ENCODE measurements at regions not wholly inside any gene's neighbourhood (a gene's known extent, or its start where the extent isn't known, plus 50 kb on each side); places are given as distances from the start of the nearest gene placed in this dataset.
"Not testable (repeated sequence)": the region's sequence is repeated elsewhere in the genome, so short reads cannot be mapped to it uniquely, and the experiment has no call there.

GRCh38 chr16:11420067-11420466, 74.8 kb downstream of the RMI2 start:
- in situ Hi-C loops (cut with MboI; ENCODE audit: low pct_unique_long_range_greater_than_20kb in 2 of 9, low sequenced_read_pairs in 9 of 9, unreplicated experiment in 9 of 9): loop anchor here in 4 of 9 experiments (25.0 kb wide), 4 partner anchors 217 to 642 kb away; no protein-coding TSS in a partner anchor
- H3K27ac ChIP-seq; H3K4me1 ChIP-seq (replicated peaks in 1 of 2); ATAC-seq (replicated peaks in 6 of 8); H3K4me3 ChIP-seq: not testable (repeated sequence)
- no CpG with 5 or more reads among the region's 4 CpGs for WGBS, 10 experiments

DNA sequence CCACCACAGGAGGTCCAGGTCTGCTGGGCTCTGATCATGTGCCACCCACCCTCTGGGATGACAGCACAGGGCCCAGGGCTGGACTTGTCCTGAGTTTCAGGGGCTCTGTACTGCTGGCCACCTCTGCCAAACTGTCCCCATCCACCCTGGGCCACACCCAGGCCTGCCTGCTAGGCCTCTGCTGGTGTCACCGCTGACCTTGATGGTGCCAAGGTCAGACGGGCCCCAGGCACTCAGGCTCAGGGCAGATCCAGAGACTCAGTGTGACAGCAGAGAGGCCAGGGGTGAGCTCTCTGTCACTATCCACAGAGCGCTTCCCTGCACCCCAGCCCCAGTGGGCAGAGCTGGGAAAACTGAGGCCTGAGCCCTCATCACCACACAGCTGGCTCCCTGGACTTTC, 75.6 kb downstream of the RMI2 start:
- WGBS, 10 experiments: 80% methylated on average over 1 of the region's 3 CpGs; no CpG with 5 or more reads in 9 of the 10 experiments
- H3K4me3 ChIP-seq: no peak overlapping the region

DNA sequence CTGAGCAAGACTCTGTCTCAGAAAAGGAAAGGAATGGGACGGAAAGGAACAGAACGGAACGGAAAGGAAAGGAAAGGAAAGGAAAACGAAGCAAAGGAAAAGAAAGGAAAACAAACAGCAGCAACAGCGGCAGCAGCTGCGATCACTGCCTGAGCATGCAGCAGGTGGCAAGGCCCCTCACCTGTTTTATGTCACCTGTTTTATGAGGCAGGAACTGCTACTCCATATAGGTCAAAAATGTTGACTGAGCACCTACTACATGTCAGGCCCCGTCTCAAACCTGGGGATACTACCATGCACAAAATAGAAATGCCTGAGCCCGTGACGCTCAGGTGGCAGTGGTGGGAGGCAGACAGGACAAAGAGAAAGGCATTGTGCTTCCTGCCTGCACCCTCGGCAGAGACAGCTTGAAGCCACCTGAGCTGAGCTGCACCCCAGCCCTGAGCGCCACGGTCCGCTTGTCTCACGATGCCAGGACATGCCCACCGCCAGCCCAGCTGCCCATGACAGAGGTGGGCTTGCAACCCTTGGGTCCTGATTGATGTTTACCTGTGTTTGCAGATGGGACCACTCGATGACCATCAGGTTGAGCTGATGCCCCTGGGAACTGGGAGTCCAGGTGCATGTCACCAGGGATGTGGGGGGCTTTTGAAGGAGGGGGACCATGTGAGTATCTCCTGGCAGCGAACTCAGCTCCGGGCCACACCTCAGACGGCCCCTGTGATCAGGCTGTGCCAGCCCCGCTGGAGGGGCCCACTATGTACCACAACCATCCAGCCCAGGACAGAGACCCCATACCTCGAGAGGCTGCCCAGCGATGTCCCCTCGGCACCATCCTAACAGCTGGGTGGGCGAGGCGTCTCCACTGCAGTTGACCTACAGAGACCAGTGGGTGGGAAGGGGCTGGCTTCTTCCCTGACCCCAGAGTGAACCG, 77.4 kb downstream of the RMI2 start:
- WGBS, 10 experiments: 60 to 100% (median 77%) methylated on average over 1 to 11 of the region's 26 CpGs; no CpG with 5 or more reads in 1 of the 10 experiments

More for the DNA sequence above, 75.6 kb downstream of the RMI2 start:
- no peaks in the 10 kb centered on the region for H3K4me1 ChIP-seq (replicated peaks in 1 of 2)
- in situ Hi-C loops (cut with MboI; ENCODE audit: low pct_unique_long_range_greater_than_20kb in 2 of 9, low sequenced_read_pairs in 9 of 9, unreplicated experiment in 9 of 9): loop anchor here in 4 of 9 experiments (25.0 kb wide), 4 partner anchors 216 to 641 kb away; no protein-coding TSS in a partner anchor
- no peak for ATAC-seq (replicated peaks in 6 of 8)
- H3K27ac ChIP-seq: no peak overlapping the region

GRCh38 chr16:11423315-11424117, 78.3 kb downstream of the RMI2 start:
- in situ Hi-C loops (cut with MboI; ENCODE audit: low pct_unique_long_range_greater_than_20kb in 2 of 9, low sequenced_read_pairs in 9 of 9, unreplicated experiment in 9 of 9): loop anchor here in 4 of 9 experiments (25.0 kb wide), 4 partner anchors 214 to 639 kb away; no protein-coding TSS in a partner anchor
- ATAC-seq (replicated peaks in 6 of 8): no peak

More for the DNA sequence above, 77.4 kb downstream of the RMI2 start:
- in situ Hi-C loops (cut with MboI; ENCODE audit: low pct_unique_long_range_greater_than_20kb in 2 of 9, low sequenced_read_pairs in 9 of 9, unreplicated experiment in 9 of 9): loop anchor here in 4 of 9 experiments (25.0 kb wide), 4 partner anchors 215 to 640 kb away; no protein-coding TSS in a partner anchor
- Histone ChIP-seq H3K4me1 (replicated peaks in 1 of 2) (no peaks in the 10 kb centered on the region), H3K4me3 (no peak overlapping the region), H3K27ac (no peak overlapping the region)
- ATAC-seq (replicated peaks in 6 of 8): no peak

DNA sequence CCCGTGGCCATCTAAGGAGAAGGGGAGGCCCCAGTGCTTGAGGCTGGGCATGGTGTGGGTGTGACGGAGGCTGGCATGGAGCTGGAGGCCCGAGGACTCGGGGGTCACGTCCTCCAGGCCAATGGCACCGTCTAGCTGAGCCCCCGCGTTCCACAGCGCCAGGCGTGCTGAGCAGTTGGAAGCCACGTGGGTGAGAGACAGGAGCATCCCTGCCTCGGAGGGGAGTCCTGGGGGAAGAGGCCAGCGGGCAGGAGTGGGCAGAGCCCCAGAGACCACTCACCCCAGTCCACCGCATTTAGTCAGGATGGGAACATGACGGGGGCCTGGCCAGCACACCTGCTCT, 78.8 kb downstream of the RMI2 start:
- peaks cover 10 to 14% of the 10 kb centered on the region in 2 donors for H3K4me1 ChIP-seq (replicated peaks in 1 of 2)
- in situ Hi-C loops (cut with MboI; ENCODE audit: low pct_unique_long_range_greater_than_20kb in 2 of 9, low sequenced_read_pairs in 9 of 9, unreplicated experiment in 9 of 9): loop anchor here in 4 of 9 experiments (25.0 kb wide), 4 partner anchors 213 to 638 kb away; no protein-coding TSS in a partner anchor

More at GRCh38 chr16:11423315-11424117, 78.3 kb downstream of the RMI2 start:
- no peak overlapping the region for H3K4me3 ChIP-seq
- H3K4me1 ChIP-seq (replicated peaks in 1 of 2): peaks cover 4 to 8% of the 10 kb centered on the region in 2 donors
- no peak overlapping the region for H3K27ac ChIP-seq
- WGBS, 10 experiments: 40 to 100% (median 60%) methylated on average over 1 to 7 of the region's 24 CpGs; no CpG with 5 or more reads in 4 of the 10 experiments

DNA sequence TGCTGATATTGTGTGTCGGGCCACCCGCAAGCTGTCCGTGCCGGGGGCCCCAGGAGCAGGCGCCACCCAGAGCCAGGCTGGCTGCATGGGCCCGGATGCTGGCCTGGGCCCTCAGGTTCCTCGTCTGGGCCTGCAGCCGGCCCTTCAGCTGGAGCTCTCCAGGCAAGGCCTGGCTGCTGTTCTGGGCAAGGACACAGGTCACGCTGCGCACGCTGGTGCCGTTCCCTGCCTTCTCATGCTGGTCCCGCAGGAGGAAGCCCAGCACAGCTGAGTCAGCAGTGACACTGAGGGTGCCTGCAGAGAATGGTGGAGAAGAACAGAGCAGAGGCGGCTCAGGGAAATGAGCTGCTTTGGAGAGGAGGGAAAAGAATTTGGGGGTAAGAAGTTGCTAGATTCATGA, 79.9 kb downstream of the RMI2 start:
- Histone ChIP-seq H3K27ac (no peak overlapping the region), H3K4me3 (no peak overlapping the region), H3K4me1 (replicated peaks in 1 of 2) (peaks cover 12 to 16% of the 10 kb centered on the region in 2 donors)
- in situ Hi-C loops (cut with MboI; ENCODE audit: low pct_unique_long_range_greater_than_20kb in 2 of 9, low sequenced_read_pairs in 9 of 9, unreplicated experiment in 9 of 9): loop anchor here in 1 of 9 experiments (25.0 kb wide), 1 partner anchor 212 kb away; no protein-coding TSS in a partner anchor
- ATAC-seq (replicated peaks in 6 of 8): no peak
- WGBS, 10 experiments: 77 to 88% (median 81%) methylated on average over 3 to 11 of the region's 14 CpGs; no CpG with 5 or more reads in 5 of the 10 experiments

More for the DNA sequence above, 78.8 kb downstream of the RMI2 start:
- H3K27ac ChIP-seq: no peak overlapping the region
- 100% methylated on average over 1 to 3 of the region's 15 CpGs; no CpG with 5 or more reads in 8 of the 10 experiments for WGBS, 10 experiments
- H3K4me3 ChIP-seq: no peak overlapping the region
- ATAC-seq (replicated peaks in 6 of 8): no peak

DNA sequence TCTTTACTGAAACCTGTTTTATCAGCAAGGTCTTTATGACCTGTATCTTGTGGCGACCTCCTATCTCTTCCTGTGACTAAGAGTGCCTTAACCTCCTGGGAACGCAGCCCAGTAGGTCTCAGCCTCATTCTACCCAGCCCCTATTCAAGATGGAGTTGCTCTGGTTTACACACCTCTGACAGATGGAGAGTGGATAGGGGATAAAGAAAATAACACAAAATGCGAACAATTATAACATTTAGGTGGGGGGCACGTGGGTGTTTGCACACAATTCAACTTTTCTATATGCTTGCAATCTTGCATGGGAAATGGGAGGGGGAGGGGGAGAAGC, 83.3 kb downstream of the RMI2 start:
- Histone ChIP-seq H3K4me3 (no peak overlapping the region), H3K4me1 (replicated peaks in 1 of 2) (peaks cover 12 to 16% of the 10 kb centered on the region in 2 donors), H3K27ac (no peak overlapping the region)
- WGBS, 10 experiments: 40 to 100% (median 80%) methylated on average over 1 to 4 of the region's 4 CpGs; no CpG with 5 or more reads in 5 of the 10 experiments
- in situ Hi-C loops (cut with MboI; ENCODE audit: low pct_unique_long_range_greater_than_20kb in 2 of 9, low sequenced_read_pairs in 9 of 9, unreplicated experiment in 9 of 9): loop anchor here in 1 of 9 experiments (25.0 kb wide), 1 partner anchor 209 kb away; no protein-coding TSS in a partner anchor
- ATAC-seq (replicated peaks in 6 of 8): no peak

- peak in 2 of 8 experiments; percentile 26 to 35 for ATAC-seq (replicated peaks in 6 of 8)
- Histone ChIP-seq H3K27ac (peak overlapping the region in 1 of 2 donors; percentile 28), H3K4me3 (no peak overlapping the region), H3K4me1 (replicated peaks in 1 of 2) (peaks cover 12 to 16% of the 10 kb centered on the region in 2 donors)
- 0 to 100% (median 30%) methylated on average over 1 to 5 of the region's 6 CpGs; no CpG with 5 or more reads in 2 of the 10 experiments for WGBS, 10 experiments
- in situ Hi-C loops (cut with MboI; ENCODE audit: low pct_unique_long_range_greater_than_20kb in 2 of 9, low sequenced_read_pairs in 9 of 9, unreplicated experiment in 9 of 9): loop anchor here in 1 of 9 experiments (25.0 kb wide), 1 partner anchor 208 kb away; no protein-coding TSS in a partner anchor
Measured at GRCh38 chr16:11429123-11429522, 83.9 kb downstream of the RMI2 start.

GRCh38 chr16:11429823-11430222, 84.6 kb downstream of the RMI2 start:
- Histone ChIP-seq H3K4me1 (replicated peaks in 1 of 2) (peaks cover 12 to 16% of the 10 kb centered on the region in 2 donors), H3K27ac (no peak overlapping the region), H3K4me3 (no peak overlapping the region)
- ATAC-seq (replicated peaks in 6 of 8): no peak
- in situ Hi-C loops (cut with MboI; ENCODE audit: low pct_unique_long_range_greater_than_20kb in 2 of 9, low sequenced_read_pairs in 9 of 9, unreplicated experiment in 9 of 9): loop anchor here in 1 of 9 experiments (25.0 kb wide), 1 partner anchor 207 kb away; no protein-coding TSS in a partner anchor
- 0 to 100% (median 46%) methylated on average over 1 to 5 of the region's 6 CpGs; no CpG with 5 or more reads in 3 of the 10 experiments for WGBS, 10 experiments

- no peak for ATAC-seq (replicated peaks in 6 of 8)
- whole genome bisulfite sequencing, 10 experiments: 56 to 100% (median 80%) methylated on average over 2 to 9 of the region's 11 CpGs
- Histone ChIP-seq H3K4me1 (replicated peaks in 1 of 2) (peaks cover 12 to 16% of the 10 kb centered on the region in 2 donors), H3K27ac (no peak overlapping the region), H3K4me3 (no peak overlapping the region)
- in situ Hi-C loops (cut with MboI; ENCODE audit: low pct_unique_long_range_greater_than_20kb in 2 of 9, low sequenced_read_pairs in 9 of 9, unreplicated experiment in 9 of 9): loop anchor here in 1 of 9 experiments (25.0 kb wide), 1 partner anchor 207 kb away; no protein-coding TSS in a partner anchor
Measured at GRCh38 chr16:11430601-11431317, 85.5 kb downstream of the RMI2 start.

- H3K4me1 ChIP-seq (replicated peaks in 1 of 2): peaks cover 12 to 16% of the 10 kb centered on the region in 2 donors
- in situ Hi-C loops (cut with MboI; ENCODE audit: low pct_unique_long_range_greater_than_20kb in 2 of 9, low sequenced_read_pairs in 9 of 9, unreplicated experiment in 9 of 9): loop anchor here in 1 of 9 experiments (25.0 kb wide), 1 partner anchor 205 kb away; no protein-coding TSS in a partner anchor
- no peak overlapping the region for H3K27ac ChIP-seq
- 0 to 100% (median 21%) methylated on average over 1 to 2 of the region's 4 CpGs; no CpG with 5 or more reads in 6 of the 10 experiments for WGBS, 10 experiments
- no peak overlapping the region for H3K4me3 ChIP-seq
- no peak for ATAC-seq (replicated peaks in 6 of 8)
Measured at GRCh38 chr16:11431915-11432465, 86.7 kb downstream of the RMI2 start.

All from motor neuron (in vitro differentiated cells).